Heart left ventricle (tissue), 13 donors: ENCODE measurements at regions not wholly inside any gene's neighbourhood (a gene's known extent, or its start where the extent isn't known, plus 50 kb on each side); places are given as distances from the start of the nearest gene placed in this dataset.
"Not testable (repeated sequence)": the region's sequence is repeated elsewhere in the genome, so short reads cannot be mapped to it uniquely, and the experiment has no call there.

Experiments
- POLR2A ChIP-seq, 2 donors: fragments of 450-650 bp; IDR thresholded peaks; one replicate each; pipeline ENCODE4 v1.6.1; 2017; ENCODE audit warnings: antibody characterized with exemption in 2 of 2, mild to moderate bottlenecking in 2 of 2, moderate library complexity in 2 of 2
- TF ChIP-seq, protein P1 (sequence below), 12 donors: fragments of 200-600 bp; sonication (generic) in 4 of 12; IDR thresholded peaks; one replicate each; pipeline versions ENCODE4 v1.5.0 to v1.8.0; 2018 to 2022; ENCODE audit warnings: antibody characterized with exemption in 12 of 12, mild to moderate bottlenecking in 5 of 12
- donor health status: ischemic (EF 13 %, LVEDD 7.1; RV severe dilation, severe dysfunction).
- donor health status: DM: no; HTN: yes; CAD: no.
- donor health status: DM: no; HTN: no; CAD: no.
- donor health status: ischemic (EF 25% LVEDD 6.9; RV normal size, moderate dysfunction).
- donor health status: ischemic (EF 25% LVEDD 5.7; RV mildly dilated, moderate dysfunction).
- donor health status: ischemic (EF 35%, LVEDD 5.7; RV mildly dilated, moderate dysfunction).
- donor health status: nonischemic (EF 11% LVEDD 7.7; RV severe dilation, severe dysfunction).
- donor health status: DM: yes; HTN: yes; CAD: no.
- donor health status: PGD.
- donor health status: ischemic (EF 29% LVEDD 5.4; RV normal size, mild dysfunction).
- donor health status: nonischemic (EF 23%, LVEDD 6.1; RV moderate dilation, normal function).

- TF ChIP-seq, protein P1, sequence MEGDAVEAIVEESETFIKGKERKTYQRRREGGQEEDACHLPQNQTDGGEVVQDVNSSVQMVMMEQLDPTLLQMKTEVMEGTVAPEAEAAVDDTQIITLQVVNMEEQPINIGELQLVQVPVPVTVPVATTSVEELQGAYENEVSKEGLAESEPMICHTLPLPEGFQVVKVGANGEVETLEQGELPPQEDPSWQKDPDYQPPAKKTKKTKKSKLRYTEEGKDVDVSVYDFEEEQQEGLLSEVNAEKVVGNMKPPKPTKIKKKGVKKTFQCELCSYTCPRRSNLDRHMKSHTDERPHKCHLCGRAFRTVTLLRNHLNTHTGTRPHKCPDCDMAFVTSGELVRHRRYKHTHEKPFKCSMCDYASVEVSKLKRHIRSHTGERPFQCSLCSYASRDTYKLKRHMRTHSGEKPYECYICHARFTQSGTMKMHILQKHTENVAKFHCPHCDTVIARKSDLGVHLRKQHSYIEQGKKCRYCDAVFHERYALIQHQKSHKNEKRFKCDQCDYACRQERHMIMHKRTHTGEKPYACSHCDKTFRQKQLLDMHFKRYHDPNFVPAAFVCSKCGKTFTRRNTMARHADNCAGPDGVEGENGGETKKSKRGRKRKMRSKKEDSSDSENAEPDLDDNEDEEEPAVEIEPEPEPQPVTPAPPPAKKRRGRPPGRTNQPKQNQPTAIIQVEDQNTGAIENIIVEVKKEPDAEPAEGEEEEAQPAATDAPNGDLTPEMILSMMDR (IDR thresholded peaks at IDR 0.05) = not testable (repeated sequence)
- TF ChIP-seq POLR2A (IDR thresholded peaks at IDR 0.05) = not testable (repeated sequence)
These were observed 259.9 kb downstream of the ZFY start for GRCh38 chrY:3195035-3195434.
